HG03571 (cell line): ENCODE measurements at regions not wholly inside any gene's neighbourhood (a gene's known extent, or its start where the extent isn't known, plus 50 kb on each side); places are given as distances from the start of the nearest gene placed in this dataset.

Experiments
- ATAC-seq: cut with Tn5 transposase; IDR thresholded peaks from one replicate; pipeline ENCODE4 v1.9.1; 2021; ENCODE audit not compliant: unreplicated experiment

GRCh38 chr5:161235569-161235968 lies 311.0 kb downstream of the GABRB2 start:
- no peak for ATAC-seq

- no peak for ATAC-seq
These were observed 313.0 kb downstream of the GABRB2 start for GRCh38 chr5:161233553-161233952.

- ATAC-seq: no peak
These were observed 316.3 kb downstream of the GABRB2 start for GRCh38 chr5:161230221-161230620.

- ATAC-seq: no peak
These were observed 326.7 kb downstream of the GABRB2 start for GRCh38 chr5:161219816-161220215.

GRCh38 chr5:161216877-161217276 lies 329.6 kb downstream of the GABRB2 start:
- ATAC-seq: no peak

GRCh38 chr5:161212123-161212712 lies 334.3 kb downstream of the GABRB2 start:
- ATAC-seq: no peak

- no peak for ATAC-seq
These were observed 345.0 kb downstream of the GABRB2 start for GRCh38 chr5:161201558-161201957.

GRCh38 chr5:161190778-161191177 lies 338.8 kb upstream of the ATP10B start:
- no peak for ATAC-seq

- no peak for ATAC-seq
These were observed 338.1 kb upstream of the ATP10B start for GRCh38 chr5:161190086-161190485.

- ATAC-seq: no peak
These were observed 337.4 kb upstream of the ATP10B start for GRCh38 chr5:161189452-161189851.

- ATAC-seq: no peak
These were observed 331.5 kb upstream of the ATP10B start for GRCh38 chr5:161183559-161183958.

GRCh38 chr5:161176221-161176620 lies 324.2 kb upstream of the ATP10B start:
- ATAC-seq: no peak

GRCh38 chr5:161169776-161170175 lies 317.8 kb upstream of the ATP10B start:
- no peak for ATAC-seq

GRCh38 chr5:161167016-161167767 lies 315.2 kb upstream of the ATP10B start:
- ATAC-seq: no peak

GRCh38 chr5:161165998-161166660 lies 314.1 kb upstream of the ATP10B start:
- no peak for ATAC-seq

GRCh38 chr5:161157925-161158324 lies 305.9 kb upstream of the ATP10B start:
- ATAC-seq: no peak

GRCh38 chr5:161155451-161155850 lies 303.4 kb upstream of the ATP10B start:
- ATAC-seq: no peak

GRCh38 chr5:161152415-161152940 lies 300.5 kb upstream of the ATP10B start:
- ATAC-seq: no peak

- no peak for ATAC-seq
These were observed 298.5 kb upstream of the ATP10B start for GRCh38 chr5:161150441-161150988.

- no peak for ATAC-seq
These were observed 297.1 kb upstream of the ATP10B start for GRCh38 chr5:161149078-161149477.

GRCh38 chr5:161138751-161139455 lies 286.9 kb upstream of the ATP10B start:
- ATAC-seq: no peak
